ENCODE measurements at regions not wholly inside any gene's neighbourhood (a gene's known extent, or its start where the extent isn't known, plus 50 kb on each side); places are given as distances from the start of the nearest gene placed in this dataset.
"Not testable (repeated sequence)": the region's sequence is repeated elsewhere in the genome, so short reads cannot be mapped to it uniquely, and the experiment has no call there.

DNA sequence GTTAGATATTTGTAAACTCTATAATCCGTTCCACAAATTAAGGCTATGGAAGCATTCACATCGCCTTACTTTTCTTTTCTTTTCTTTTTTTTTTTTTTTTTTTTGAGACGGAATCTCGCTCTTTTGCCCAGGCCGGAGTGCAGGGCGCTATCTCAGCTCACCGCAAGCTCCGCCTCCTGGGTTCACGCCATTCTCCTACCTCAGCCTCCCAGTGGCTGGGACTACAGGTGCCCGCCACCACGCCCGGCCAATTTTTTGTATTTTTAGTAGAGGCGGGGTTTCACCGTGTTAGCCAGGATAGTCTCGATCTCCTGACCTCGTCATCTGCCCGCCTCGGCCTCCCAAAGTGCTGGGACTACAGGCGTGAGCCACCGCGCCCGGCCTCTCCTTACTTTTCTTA, 104.1 kb upstream of the SLC27A6 start:
- TF ChIP-seq POLR2AphosphoS5, POLR2A (IDR thresholded peaks at IDR 0.05; ENCODE audit: low read depth, low read length): not testable (repeated sequence)
